ENCODE measurements at regions not wholly inside any gene's neighbourhood (a gene's known extent, or its start where the extent isn't known, plus 50 kb on each side); places are given as distances from the start of the nearest gene placed in this dataset.

GRCh38 chr2:160630801-160631590 is 137.4 kb upstream of the RBMS1 start:
- H3K9me3 ChIP-seq: no peaks in the 10 kb centered on the region
- FAIRE-seq (no peak), ATAC-seq (no peak), DNase-seq (ENCODE audit: low read depth in 1 of 2, low spot score in 1 of 2) (no peak)
- H3K4me2 ChIP-seq: no peak overlapping the region
- ChIA-PET POLR2A (no interaction called here), CTCF (interaction anchor here (1.3 kb wide), 1 partner anchor 18 kb away, joined by 5 read pairs; no protein-coding TSS in a partner anchor)
- WGBS (ENCODE audit: missing lambda C conversion rate): 78% methylated on average over 5 of the region's 5 CpGs
- H3K4me3 ChIP-seq: no peak overlapping the region
- TF ChIP-seq REST (IDR thresholded peaks at IDR 0.05) (no peak), E2F6 (IDR thresholded peaks at IDR 0.05; ENCODE audit: borderline replicate concordance, low read depth) (no peak), CTCF (IDR thresholded peaks at IDR 0.05) (no peak), HOXA7 (CRISPR knock-in tag; IDR thresholded peaks at IDR 0.05) (no peak), ZC3H11A (IDR thresholded peaks at IDR 0.05) (no peak), HEYL (CRISPR knock-in tag; IDR thresholded peaks at IDR 0.05) (no peak), RARB (CRISPR knock-in tag; IDR thresholded peaks at IDR 0.05) (no peak), NR3C1 (IDR thresholded peaks at IDR 0.05) (no peak), USF2 (IDR thresholded peaks at IDR 0.05) (no peak)
- H3K4me1 ChIP-seq: no peaks in the 10 kb centered on the region
- H3K27ac ChIP-seq: 0 out of 6 replicates have a peak overlapping the region, but pooled peaks of 1 of the 2 experiments have one; percentile 10

GRCh38 chr2:160632084-160632975 is 138.7 kb upstream of the RBMS1 start:
- 74% methylated on average over 7 of the region's 7 CpGs for WGBS (ENCODE audit: missing lambda C conversion rate)
- H3K4me3 ChIP-seq: no peak overlapping the region
- FAIRE-seq (no peak), ATAC-seq (no peak), DNase-seq (ENCODE audit: low read depth in 1 of 2, low spot score in 1 of 2) (no peak)
- CTCF ChIA-PET: interaction anchor here (1.5 kb wide), 1 partner anchor 10 kb away, joined by 3 read pairs; no protein-coding TSS in a partner anchor
- H3K4me2 ChIP-seq: no peak overlapping the region
- no peaks in the 10 kb centered on the region; the same call in 2 of the 3 replicates for H3K9me3 ChIP-seq
- no peaks in the 10 kb centered on the region for H3K4me1 ChIP-seq
- TF ChIP-seq JUNB (IDR thresholded peaks at IDR 0.05): no peak
- no peak for TF ChIP-seq POLR2AphosphoS2 (conservative IDR thresholded peaks at IDR 0.05; ENCODE audit: low read length)
- TF ChIP-seq MYC (IDR thresholded peaks at IDR 0.05; ENCODE audit: borderline replicate concordance, low read length): no peak
- no peak for TF ChIP-seq EHF (CRISPR knock-in tag; IDR thresholded peaks at IDR 0.05)
- TF ChIP-seq NPAS2 (CRISPR knock-in tag; IDR thresholded peaks at IDR 0.05; ENCODE audit: borderline replicate concordance): no peak
- no peak for TF ChIP-seq ESRRA (IDR thresholded peaks at IDR 0.05; ENCODE audit: borderline replicate concordance, low read length)
- TF ChIP-seq ZC3H11A (IDR thresholded peaks at IDR 0.05): no peak
- no peak for TF ChIP-seq RNF2 (IDR thresholded peaks at IDR 0.05; ENCODE audit: borderline replicate concordance, low read depth)
- POLR2A ChIA-PET: no interaction called here
- H3K27ac ChIP-seq: no peak overlapping the region
